ENCODE measurements at regions not wholly inside any gene's neighbourhood (a gene's known extent, or its start where the extent isn't known, plus 50 kb on each side); places are given as distances from the start of the nearest gene placed in this dataset.
"Not testable (repeated sequence)": the region's sequence is repeated elsewhere in the genome, so short reads cannot be mapped to it uniquely, and the experiment has no call there.

DNA sequence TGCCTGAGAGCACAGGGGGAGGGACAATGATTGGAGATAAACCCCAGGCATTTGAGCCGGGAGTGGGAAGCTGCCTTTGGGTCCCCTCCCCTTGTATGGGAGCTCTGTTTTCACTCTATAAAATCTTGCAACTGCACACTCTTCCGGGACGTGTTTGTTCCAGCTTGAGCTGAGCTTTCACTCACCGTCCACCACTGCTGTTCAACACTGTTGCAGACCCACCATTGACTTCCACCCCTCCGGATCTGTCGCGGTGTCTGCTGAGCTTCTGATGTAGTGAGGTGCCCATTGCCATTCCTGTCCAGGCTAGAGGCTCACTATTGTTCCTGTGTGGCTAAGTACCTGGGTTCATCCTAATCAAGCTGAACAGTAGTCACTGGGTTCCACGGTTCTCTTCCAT is 231.6 kb upstream of the CWC22 start:
- TF ChIP-seq, protein P1, sequence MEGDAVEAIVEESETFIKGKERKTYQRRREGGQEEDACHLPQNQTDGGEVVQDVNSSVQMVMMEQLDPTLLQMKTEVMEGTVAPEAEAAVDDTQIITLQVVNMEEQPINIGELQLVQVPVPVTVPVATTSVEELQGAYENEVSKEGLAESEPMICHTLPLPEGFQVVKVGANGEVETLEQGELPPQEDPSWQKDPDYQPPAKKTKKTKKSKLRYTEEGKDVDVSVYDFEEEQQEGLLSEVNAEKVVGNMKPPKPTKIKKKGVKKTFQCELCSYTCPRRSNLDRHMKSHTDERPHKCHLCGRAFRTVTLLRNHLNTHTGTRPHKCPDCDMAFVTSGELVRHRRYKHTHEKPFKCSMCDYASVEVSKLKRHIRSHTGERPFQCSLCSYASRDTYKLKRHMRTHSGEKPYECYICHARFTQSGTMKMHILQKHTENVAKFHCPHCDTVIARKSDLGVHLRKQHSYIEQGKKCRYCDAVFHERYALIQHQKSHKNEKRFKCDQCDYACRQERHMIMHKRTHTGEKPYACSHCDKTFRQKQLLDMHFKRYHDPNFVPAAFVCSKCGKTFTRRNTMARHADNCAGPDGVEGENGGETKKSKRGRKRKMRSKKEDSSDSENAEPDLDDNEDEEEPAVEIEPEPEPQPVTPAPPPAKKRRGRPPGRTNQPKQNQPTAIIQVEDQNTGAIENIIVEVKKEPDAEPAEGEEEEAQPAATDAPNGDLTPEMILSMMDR (conservative IDR thresholded peaks at IDR 0.05): no peak
- no peak overlapping the region for H3K9ac ChIP-seq (ENCODE audit: extremely low read depth, insufficient read length, low read length)
- H3K27ac Mint-ChIP-seq: no peak overlapping the region
- no peaks in the 10 kb centered on the region for H3K27me3 ChIP-seq (ENCODE audit: insufficient read depth, low read length)
- no peak overlapping the region for H2BK120ac ChIP-seq (ENCODE audit: low read depth, low read length, poor library complexity, severe bottlenecking)
- no peaks in the 10 kb centered on the region for H3K27me3 Mint-ChIP-seq (ENCODE audit: low read depth)
- no peak overlapping the region for H3K4me2 ChIP-seq (ENCODE audit: insufficient read depth, insufficient read length, low read length)
- no peak overlapping the region for H2AK5ac ChIP-seq (ENCODE audit: insufficient read length, low read length)
- H3K4me3 Mint-ChIP-seq: no peak overlapping the region
- no peaks in the 10 kb centered on the region for H3K4me1 ChIP-seq (ENCODE audit: insufficient read depth, low read length)
- H3K9me3 ChIP-seq (ENCODE audit: control insufficient read depth, low read depth, low read length): no peaks in the 10 kb centered on the region
- H4K91ac ChIP-seq (ENCODE audit: insufficient read length, low read depth, low read length): no peak overlapping the region
- H2AFZ ChIP-seq (ENCODE audit: low read length): no peak overlapping the region
- H4K8ac ChIP-seq (replicated peaks; ENCODE audit: insufficient read length, low read depth, low read length): no peak overlapping the region
- H2BK15ac ChIP-seq (ENCODE audit: low read depth, low read length): no peak overlapping the region
- no peaks in the 10 kb centered on the region for H3K23me2 ChIP-seq (ENCODE audit: insufficient read length, low read depth, low read length, poor library complexity, severe bottlenecking)
- no peak overlapping the region for H2BK20ac ChIP-seq (ENCODE audit: low read depth, low read length, poor library complexity, severe bottlenecking)
- H2BK5ac ChIP-seq (ENCODE audit: insufficient read length, low read length): no peak overlapping the region
- H4K20me1 ChIP-seq (ENCODE audit: control insufficient read depth, insufficient read depth, insufficient read length): no peaks in the 10 kb centered on the region
- DNase-seq: no peak
- H3K79me1 ChIP-seq (ENCODE audit: insufficient read depth, low read depth, low read length, poor library complexity, severe bottlenecking): no peaks in the 10 kb centered on the region
- no peaks in the 10 kb centered on the region for H3K79me2 ChIP-seq (ENCODE audit: insufficient read depth, low read length)
- H3K9me3 Mint-ChIP-seq: peaks cover 0 to 3% of the 10 kb centered on the region in 2 experiments; a peak in 2 of 5 replicates
- no peak overlapping the region for H3K18ac ChIP-seq (ENCODE audit: insufficient read length, low read depth, low read length)
- no peak overlapping the region for H4K5ac ChIP-seq (ENCODE audit: insufficient read length, low read depth, low read length)
- H2BK12ac ChIP-seq (ENCODE audit: insufficient read length, low read depth, low read length): no peak overlapping the region
- no peak overlapping the region for H3K56ac ChIP-seq (ENCODE audit: insufficient read length, low read depth, low read length)
- H3K4ac ChIP-seq (ENCODE audit: low read depth, low read length): no peak overlapping the region
- H3K14ac ChIP-seq (ENCODE audit: insufficient read depth, low read length): no peak overlapping the region
- no peak overlapping the region for H3T11ph ChIP-seq (ENCODE audit: low read length)
- H3K36me3 Mint-ChIP-seq (ENCODE audit: insufficient read depth in 1 of 3, low read depth in 3 of 3): peaks cover 0 to 3% (median 0%) of the 10 kb centered on the region in 3 experiments; a peak in 2 of 7 replicates
- no CpG with 5 or more reads among the region's 8 CpGs for WGBS (ENCODE audit: extremely low coverage, insufficient read length, low lambda C conversion rate)
- no peak overlapping the region for H3K23ac ChIP-seq (ENCODE audit: insufficient read length, low read depth, low read length)
- H3K4me1 Mint-ChIP-seq: no peaks in the 10 kb centered on the region
- H3K27ac ChIP-seq (ENCODE audit: insufficient read length, low read depth, low read length): no peak overlapping the region

DNA sequence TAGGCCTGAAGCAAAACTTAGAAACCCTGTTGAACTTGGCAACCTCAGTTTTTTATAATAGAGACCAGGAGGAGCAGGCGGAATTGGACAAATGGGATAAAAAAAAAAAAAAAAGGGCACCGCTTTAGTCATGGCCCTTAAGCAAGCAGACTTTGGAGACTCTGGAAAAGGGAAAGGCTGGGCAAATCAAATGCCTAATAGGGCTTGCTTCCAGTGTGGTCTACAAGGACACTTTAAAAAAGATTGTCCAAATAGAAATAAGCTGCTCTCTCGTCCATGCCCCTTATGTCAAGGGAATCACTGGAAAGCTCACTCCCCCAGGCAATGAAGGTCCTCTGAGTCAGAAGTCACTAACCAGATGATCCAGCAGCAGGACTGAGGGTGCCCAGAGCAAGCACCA is 229.0 kb upstream of the CWC22 start:
- not testable (repeated sequence) for H3K56ac ChIP-seq (ENCODE audit: insufficient read length, low read depth, low read length); DNase-seq; H4K20me1 ChIP-seq (ENCODE audit: control insufficient read depth, insufficient read depth, insufficient read length); H2BK120ac ChIP-seq (ENCODE audit: low read depth, low read length, poor library complexity, severe bottlenecking); H3K23me2 ChIP-seq (ENCODE audit: insufficient read length, low read depth, low read length, poor library complexity, severe bottlenecking); H4K5ac ChIP-seq (ENCODE audit: insufficient read length, low read depth, low read length); H4K8ac ChIP-seq (replicated peaks; ENCODE audit: insufficient read length, low read depth, low read length); H3K9ac ChIP-seq (ENCODE audit: extremely low read depth, insufficient read length, low read length); H3K79me2 ChIP-seq (ENCODE audit: insufficient read depth, low read length); H3K36me3 Mint-ChIP-seq (ENCODE audit: insufficient read depth in 1 of 3, low read depth in 3 of 3); H3K79me1 ChIP-seq (ENCODE audit: insufficient read depth, low read depth, low read length, poor library complexity, severe bottlenecking); H2BK5ac ChIP-seq (ENCODE audit: insufficient read length, low read length); H2BK12ac ChIP-seq (ENCODE audit: insufficient read length, low read depth, low read length); H3K27ac ChIP-seq (ENCODE audit: insufficient read length, low read depth, low read length); H3K4me1 Mint-ChIP-seq; H3K4me2 ChIP-seq (ENCODE audit: insufficient read depth, insufficient read length, low read length); H3K4me3 Mint-ChIP-seq; H3K9me3 ChIP-seq (ENCODE audit: control insufficient read depth, low read depth, low read length); H3K4ac ChIP-seq (ENCODE audit: low read depth, low read length); H3K27me3 ChIP-seq (ENCODE audit: insufficient read depth, low read length); H2BK20ac ChIP-seq (ENCODE audit: low read depth, low read length, poor library complexity, severe bottlenecking); H3T11ph ChIP-seq (ENCODE audit: low read length); H3K9me3 Mint-ChIP-seq; H2BK15ac ChIP-seq (ENCODE audit: low read depth, low read length); H3K27me3 Mint-ChIP-seq (ENCODE audit: low read depth); H3K27ac Mint-ChIP-seq; H3K14ac ChIP-seq (ENCODE audit: insufficient read depth, low read length); H4K91ac ChIP-seq (ENCODE audit: insufficient read length, low read depth, low read length); H3K18ac ChIP-seq (ENCODE audit: insufficient read length, low read depth, low read length); H2AK5ac ChIP-seq (ENCODE audit: insufficient read length, low read length); H2AFZ ChIP-seq (ENCODE audit: low read length); H3K4me1 ChIP-seq (ENCODE audit: insufficient read depth, low read length); H3K23ac ChIP-seq (ENCODE audit: insufficient read length, low read depth, low read length)
- no CpG with 5 or more reads among the region's 3 CpGs for WGBS (ENCODE audit: extremely low coverage, insufficient read length, low lambda C conversion rate)

All from H9 (cell line).